Fibroblast of the aortic adventitia (primary cell): ENCODE measurements at regions not wholly inside any gene's neighbourhood (a gene's known extent, or its start where the extent isn't known, plus 50 kb on each side); places are given as distances from the start of the nearest gene placed in this dataset.
"Not testable (repeated sequence)": the region's sequence is repeated elsewhere in the genome, so short reads cannot be mapped to it uniquely, and the experiment has no call there.

ENCODE experiments used
- DNase-seq: peaks from one replicate; pipeline ENCODE4 v3.0.0-alpha.2; 2010; ENCODE audit warnings: low read depth
- H3K4me3 ChIP-seq: 2 replicates; pipeline ENCODE4 v1.5.1; 2011; ENCODE audit warnings: low read depth, mild to moderate bottlenecking, control low read depth, low read length, moderate library complexity
- TF ChIP-seq, protein P1 (sequence below): IDR thresholded peaks from 2 replicates; pipeline ENCODE4 v1.5.1; 2011; ENCODE audit warnings: mild to moderate bottlenecking, low read length, control low read depth, inconsistent platforms; ENCODE audit not compliant: insufficient read depth

DNA sequence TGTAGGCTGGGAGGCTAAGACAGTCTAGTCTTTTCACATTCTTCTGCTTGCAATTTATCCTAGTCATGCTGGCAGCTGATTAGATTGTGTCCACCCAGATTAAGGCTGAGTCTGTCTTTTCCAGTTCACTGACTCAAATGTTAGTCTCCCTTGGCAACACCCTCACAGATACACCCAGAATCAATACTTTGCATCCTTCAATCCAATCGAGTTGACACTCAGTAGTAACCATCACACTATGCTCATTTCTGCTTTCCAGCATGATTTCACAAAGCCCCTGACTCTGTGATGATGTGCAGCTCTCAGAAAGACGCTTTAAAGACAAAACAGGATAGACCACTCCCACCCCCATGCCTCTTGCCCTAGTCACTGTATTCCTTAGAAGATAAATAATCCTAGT, 693.0 kb downstream of the HTR1B start:
- TF ChIP-seq, protein P1, sequence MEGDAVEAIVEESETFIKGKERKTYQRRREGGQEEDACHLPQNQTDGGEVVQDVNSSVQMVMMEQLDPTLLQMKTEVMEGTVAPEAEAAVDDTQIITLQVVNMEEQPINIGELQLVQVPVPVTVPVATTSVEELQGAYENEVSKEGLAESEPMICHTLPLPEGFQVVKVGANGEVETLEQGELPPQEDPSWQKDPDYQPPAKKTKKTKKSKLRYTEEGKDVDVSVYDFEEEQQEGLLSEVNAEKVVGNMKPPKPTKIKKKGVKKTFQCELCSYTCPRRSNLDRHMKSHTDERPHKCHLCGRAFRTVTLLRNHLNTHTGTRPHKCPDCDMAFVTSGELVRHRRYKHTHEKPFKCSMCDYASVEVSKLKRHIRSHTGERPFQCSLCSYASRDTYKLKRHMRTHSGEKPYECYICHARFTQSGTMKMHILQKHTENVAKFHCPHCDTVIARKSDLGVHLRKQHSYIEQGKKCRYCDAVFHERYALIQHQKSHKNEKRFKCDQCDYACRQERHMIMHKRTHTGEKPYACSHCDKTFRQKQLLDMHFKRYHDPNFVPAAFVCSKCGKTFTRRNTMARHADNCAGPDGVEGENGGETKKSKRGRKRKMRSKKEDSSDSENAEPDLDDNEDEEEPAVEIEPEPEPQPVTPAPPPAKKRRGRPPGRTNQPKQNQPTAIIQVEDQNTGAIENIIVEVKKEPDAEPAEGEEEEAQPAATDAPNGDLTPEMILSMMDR, result no peak
- DNase-seq, result peak; percentile 12

DNA sequence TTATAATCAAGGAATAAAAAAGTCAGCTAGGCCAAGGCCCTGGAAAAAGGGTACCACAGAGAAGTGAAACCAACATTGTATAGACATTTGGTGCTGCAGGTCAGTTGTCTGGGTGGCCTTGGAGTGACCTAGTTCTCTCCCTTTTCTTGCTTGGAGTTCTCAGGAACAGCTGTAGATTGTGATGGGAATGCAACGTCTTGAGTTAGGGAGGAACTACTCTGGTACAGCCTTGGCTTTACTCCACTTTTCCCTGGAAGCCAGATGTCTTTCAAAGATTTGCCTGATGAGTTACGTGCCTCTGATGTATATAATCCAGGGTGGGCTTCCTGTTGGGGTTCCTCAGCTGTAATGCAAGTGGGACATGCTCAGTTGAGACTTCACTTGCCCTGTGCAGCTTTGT, 694.7 kb downstream of the HTR1B start:
- DNase-seq, result no peak
- H3K4me3 ChIP-seq, result no peak overlapping the region
- TF ChIP-seq, protein P1, result no peak

More for the DNA sequence above, 693.0 kb downstream of the HTR1B start:
- no peak overlapping the region for H3K4me3 ChIP-seq

DNA sequence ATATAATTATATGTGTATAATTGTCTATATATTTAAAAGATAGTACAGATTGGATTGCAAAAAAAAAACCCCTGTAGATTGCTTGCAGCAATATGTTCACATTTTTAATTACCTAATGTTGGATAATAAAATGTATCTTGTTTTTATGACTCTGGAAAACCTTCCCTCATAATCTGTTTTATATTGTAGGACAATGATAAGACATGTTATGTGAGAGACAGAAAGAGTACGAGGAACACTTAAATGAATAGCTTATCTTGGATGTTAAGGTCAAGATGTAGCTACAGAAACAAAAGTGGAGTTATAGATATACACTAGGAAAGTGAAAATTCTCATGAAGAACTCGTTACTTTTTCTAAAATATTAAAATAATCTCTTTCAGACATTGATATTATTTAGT, 691.6 kb upstream of the IMPG1 start:
- TF ChIP-seq, protein P1, result no peak
- H3K4me3 ChIP-seq, result no peak overlapping the region
- no peak for DNase-seq

DNA sequence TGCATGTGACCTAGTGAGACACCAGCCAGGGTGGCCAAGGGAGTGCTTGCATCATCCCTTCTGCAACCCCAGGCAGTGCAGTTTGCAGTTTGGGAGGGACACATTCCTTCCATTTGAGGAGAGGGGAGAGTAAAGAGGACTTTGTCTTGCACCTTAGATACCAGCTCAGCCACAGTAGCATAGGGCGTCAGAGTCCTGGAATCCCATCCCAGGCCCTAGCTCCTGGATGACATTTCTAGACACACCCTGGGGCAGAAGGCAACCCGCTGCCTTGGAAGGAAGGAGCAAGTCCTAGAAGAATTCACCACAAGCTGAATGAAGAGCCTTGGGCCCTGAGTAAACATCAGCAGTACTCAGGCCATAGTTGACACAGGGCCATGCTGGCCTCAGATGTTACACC, 680.4 kb upstream of the IMPG1 start:
- H3K4me3 ChIP-seq, result no peak overlapping the region
- no peak for DNase-seq
- TF ChIP-seq, protein P1, result no peak

DNA sequence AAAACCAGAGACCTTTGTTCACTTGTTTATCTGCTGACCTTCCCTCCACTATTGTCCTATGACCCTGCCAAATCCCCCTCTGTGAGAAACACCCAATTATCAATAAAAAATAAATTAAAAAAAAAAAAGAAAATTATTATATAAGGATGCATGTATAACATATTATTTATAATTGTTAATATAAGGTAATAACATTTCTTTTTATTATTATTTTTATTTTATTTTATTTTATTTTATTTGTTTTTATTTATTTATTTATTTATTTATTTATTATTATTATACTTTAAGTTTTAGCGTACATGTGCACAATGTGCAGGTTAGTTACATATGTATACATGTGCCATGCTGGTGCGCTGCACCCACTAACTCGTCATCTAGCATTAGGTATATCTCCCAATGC, 672.9 kb upstream of the IMPG1 start:
- H3K4me3 ChIP-seq, result not testable (repeated sequence)

DNA sequence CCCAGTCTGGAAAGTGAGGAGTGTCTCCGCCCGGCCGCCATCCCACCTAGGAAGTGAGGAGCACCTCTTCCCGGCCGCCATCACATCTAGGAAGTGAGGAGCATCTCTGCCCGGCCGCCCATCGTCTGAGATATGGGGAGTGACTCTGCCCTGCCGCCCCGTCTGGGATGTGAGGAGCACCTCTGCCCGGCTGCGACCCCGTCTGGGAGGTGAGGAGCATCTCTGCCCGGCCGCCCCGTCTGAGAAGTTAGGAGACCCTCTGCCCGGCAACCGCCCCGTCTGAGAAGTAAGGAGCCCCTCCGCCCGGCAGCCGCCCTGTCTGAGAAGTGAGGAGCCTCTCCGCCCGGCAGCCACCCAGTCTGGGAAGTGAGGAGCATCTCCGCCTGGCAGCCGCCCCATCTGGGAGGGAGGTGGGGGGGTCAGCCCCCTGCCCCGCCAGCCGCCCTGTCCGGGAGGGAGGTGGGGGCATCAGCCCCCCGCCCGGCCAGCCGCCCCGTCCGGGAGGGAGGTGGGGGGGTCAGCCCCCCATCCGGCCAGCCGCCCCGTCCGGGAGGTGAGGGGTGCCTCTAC, 671.8 kb upstream of the IMPG1 start:
- not testable (repeated sequence) for DNase-seq, H3K4me3 ChIP-seq

More for the DNA sequence above, 672.9 kb upstream of the IMPG1 start:
- DNase-seq, result not testable (repeated sequence)

DNA sequence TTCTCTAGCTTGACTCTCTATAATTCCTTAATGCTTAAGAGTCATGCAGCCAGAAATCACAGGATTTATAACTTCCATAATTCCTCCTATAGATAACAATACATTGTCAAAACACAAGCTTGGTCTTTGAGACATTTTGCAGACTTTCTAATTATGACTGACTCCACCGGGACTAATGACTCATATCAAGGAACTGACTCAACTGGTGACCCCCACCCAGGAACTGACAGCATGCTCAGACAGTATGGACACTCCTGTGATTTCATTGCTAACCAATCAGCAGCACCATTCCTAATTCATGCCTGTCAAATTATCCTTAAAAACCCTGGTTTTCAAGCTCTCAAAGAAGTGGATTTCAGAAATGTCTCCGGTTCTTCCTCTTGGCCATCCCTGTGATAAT, 670.5 kb upstream of the IMPG1 start:
- DNase-seq, result no peak
- TF ChIP-seq, protein P1, result no peak

DNA sequence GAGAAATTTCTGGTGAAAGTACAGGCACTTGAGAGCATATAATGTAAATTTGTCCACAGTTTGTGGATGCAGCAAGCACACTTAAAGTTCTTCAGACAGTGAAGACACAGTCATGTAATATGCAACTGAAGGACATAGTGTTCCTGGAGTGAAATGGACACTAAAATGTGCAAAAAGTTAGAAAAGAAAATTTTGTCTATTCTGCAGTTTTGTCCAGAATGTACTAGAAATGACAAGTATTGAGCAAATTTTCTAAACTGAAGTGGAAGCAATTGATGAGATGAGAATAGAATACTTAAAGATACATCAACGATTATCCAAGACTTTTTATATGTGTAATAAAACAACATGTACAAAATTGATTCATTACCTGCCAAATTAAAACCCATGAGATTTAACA, 647.0 kb upstream of the IMPG1 start:
- DNase-seq, result no peak
- no peak overlapping the region for H3K4me3 ChIP-seq
- TF ChIP-seq, protein P1, result no peak

More for the DNA sequence above, 670.5 kb upstream of the IMPG1 start:
- no peak overlapping the region for H3K4me3 ChIP-seq
